H9 (cell line): ENCODE measurements at regions not wholly inside any gene's neighbourhood (a gene's known extent, or its start where the extent isn't known, plus 50 kb on each side); places are given as distances from the start of the nearest gene placed in this dataset.

Experiments
- DNase-seq: peaks from one replicate; pipeline ENCODE4 v3.0.0-alpha.2; 2017
- H2AFZ ChIP-seq: one replicate; pipeline ENCODE4 v1.6.1; 2013; ENCODE audit warnings: mild to moderate bottlenecking, low read length, control low read depth, moderate library complexity
- H2AK5ac ChIP-seq: 2 replicates; pipeline ENCODE4 v1.6.1; 2013; ENCODE audit warnings: low read length, control low read depth, mixed read lengths; ENCODE audit not compliant: insufficient read length
- H2BK120ac ChIP-seq: one replicate; pipeline ENCODE4 v1.6.1; 2013; ENCODE audit warnings: low read depth, mild to moderate bottlenecking, low read length, control low read depth, inconsistent platforms; ENCODE audit not compliant: poor library complexity, severe bottlenecking
- H2BK12ac ChIP-seq: 2 replicates; pipeline ENCODE4 v1.6.1; 2013; ENCODE audit warnings: low read length, control low read depth, mixed read lengths, low read depth; ENCODE audit not compliant: insufficient read length
- H2BK15ac ChIP-seq: 2 replicates; pipeline ENCODE4 v1.6.1; 2013; ENCODE audit warnings: low read depth, low read length, control low read depth
- H2BK20ac ChIP-seq: one replicate; pipeline ENCODE4 v1.6.1; 2013; ENCODE audit warnings: low read depth, mild to moderate bottlenecking, low read length, control low read depth, inconsistent platforms; ENCODE audit not compliant: poor library complexity, severe bottlenecking
- H2BK5ac ChIP-seq: 2 replicates; pipeline ENCODE4 v1.6.1; 2013; ENCODE audit warnings: low read length, control low read depth, mixed read lengths; ENCODE audit not compliant: insufficient read length
- H3K14ac ChIP-seq: 2 replicates; pipeline ENCODE4 v1.6.1; 2013; ENCODE audit warnings: low read length, control low read depth; ENCODE audit not compliant: insufficient read depth
- H3K18ac ChIP-seq: 2 replicates; pipeline ENCODE4 v1.6.1; 2013; ENCODE audit warnings: low read depth, mild to moderate bottlenecking, mixed read lengths, low read length, control low read depth; ENCODE audit not compliant: insufficient read length
- H3K23ac ChIP-seq: 2 replicates; pipeline ENCODE4 v1.6.1; 2013; ENCODE audit warnings: low read length, control low read depth, mixed read lengths, low read depth; ENCODE audit not compliant: insufficient read length
- H3K23me2 ChIP-seq: 2 replicates; pipeline ENCODE4 v1.6.1; 2013; ENCODE audit warnings: low read depth, mild to moderate bottlenecking, mixed read lengths, low read length, control low read depth; ENCODE audit not compliant: insufficient read length, poor library complexity, severe bottlenecking
- H3K27ac ChIP-seq: 2 replicates; pipeline ENCODE4 v1.5.1; 2013; ENCODE audit warnings: low read length, control low read depth, mixed read lengths, low read depth; ENCODE audit not compliant: insufficient read length
- H3K27me3 ChIP-seq: 2 replicates; pipeline ENCODE4 v1.6.1; 2013; ENCODE audit warnings: low read length, control low read depth, inconsistent platforms; ENCODE audit not compliant: insufficient read depth
- H3K4ac ChIP-seq: 2 replicates; pipeline ENCODE4 v1.6.1; 2013; ENCODE audit warnings: low read depth, mild to moderate bottlenecking, control low read depth, inconsistent platforms, low read length, moderate library complexity
- H3K4me1 ChIP-seq: 2 replicates; pipeline ENCODE4 v1.6.1; 2013; ENCODE audit warnings: low read length, control low read depth, inconsistent platforms; ENCODE audit not compliant: insufficient read depth
- H3K4me2 ChIP-seq: 2 replicates; pipeline ENCODE4 v1.6.1; 2013; ENCODE audit warnings: low read length, control low read depth, mixed read lengths; ENCODE audit not compliant: insufficient read length, insufficient read depth
- H3K56ac ChIP-seq: 2 replicates; pipeline ENCODE4 v1.6.1; 2013; ENCODE audit warnings: low read depth, mild to moderate bottlenecking, mixed read lengths, low read length, control low read depth; ENCODE audit not compliant: insufficient read length
- H3K79me1 ChIP-seq: 2 replicates; pipeline ENCODE4 v1.6.1; 2013; ENCODE audit warnings: low read depth, mild to moderate bottlenecking, moderate library complexity, low read length, control low read depth, inconsistent platforms; ENCODE audit not compliant: insufficient read depth, poor library complexity, severe bottlenecking
- H3K79me2 ChIP-seq: 2 replicates; pipeline ENCODE4 v1.6.1; 2013; ENCODE audit warnings: low read length, control low read depth, inconsistent platforms; ENCODE audit not compliant: insufficient read depth
- H3K9ac ChIP-seq: 2 replicates; pipeline ENCODE4 v1.6.1; 2013; ENCODE audit warnings: low read length, control low read depth, mixed read lengths; ENCODE audit not compliant: insufficient read length; ENCODE audit errors: extremely low read depth
- H3K9me3 ChIP-seq: one replicate; pipeline ENCODE4 v1.6.1; 2013; ENCODE audit warnings: low read depth, low read length, inconsistent platforms; ENCODE audit not compliant: control insufficient read depth
- H3T11ph ChIP-seq: one replicate; pipeline ENCODE4 v1.6.1; 2013; ENCODE audit warnings: mild to moderate bottlenecking, low read length, control low read depth, inconsistent platforms
- H4K20me1 ChIP-seq: one replicate; pipeline ENCODE4 v1.6.1; 2013; ENCODE audit not compliant: control insufficient read depth, insufficient read length, insufficient read depth
- H4K5ac ChIP-seq: 2 replicates; pipeline ENCODE4 v1.6.1; 2013; ENCODE audit warnings: low read depth, mild to moderate bottlenecking, mixed read lengths, low read length, control low read depth; ENCODE audit not compliant: insufficient read length
- H4K8ac ChIP-seq: replicated peaks from 2 replicates; pipeline ENCODE4 v1.6.1; 2013; ENCODE audit warnings: low read length, control low read depth, mixed read lengths, low read depth; ENCODE audit not compliant: insufficient read length
- H4K91ac ChIP-seq: 2 replicates; pipeline ENCODE4 v1.6.1; 2013; ENCODE audit warnings: low read depth, mild to moderate bottlenecking, moderate library complexity, mixed read lengths, low read length, control low read depth; ENCODE audit not compliant: insufficient read length
- H3K27ac Mint-ChIP-seq, 3 experiments: 2 replicates in 2 of 3; 3 replicates in 1 of 3; pipeline ENCODE4 v1.8.0; 2020 to 2021; ENCODE audit warnings: mixed read lengths in 3 of 3, mild to moderate bottlenecking in 1 of 3, moderate library complexity in 1 of 3
- H3K27me3 Mint-ChIP-seq: 2 replicates; pipeline ENCODE4 v1.8.0; 2021; ENCODE audit warnings: low read depth, mild to moderate bottlenecking, moderate library complexity, mixed read lengths
- H3K36me3 Mint-ChIP-seq, 3 experiments: 2 replicates in 2 of 3; 3 replicates in 1 of 3; pipeline ENCODE4 v1.8.0; 2020 to 2021; ENCODE audit warnings: low read depth in 3 of 3, mixed read lengths in 3 of 3; ENCODE audit not compliant: insufficient read depth in 1 of 3
- H3K4me1 Mint-ChIP-seq, 2 experiments: 2 replicates each; pipeline ENCODE4 v1.8.0; 2020; ENCODE audit warnings: mixed read lengths in 2 of 2
- H3K4me3 Mint-ChIP-seq, 2 experiments: 2 replicates in 1 of 2; 3 replicates in 1 of 2; pipeline ENCODE4 v1.8.0; 2020 to 2021; ENCODE audit warnings: mild to moderate bottlenecking in 2 of 2, mixed read lengths in 2 of 2, moderate library complexity in 1 of 2
- H3K9me3 Mint-ChIP-seq, 2 experiments: 2 replicates in 1 of 2; 3 replicates in 1 of 2; pipeline ENCODE4 v1.8.0; 2020; ENCODE audit warnings: mild to moderate bottlenecking in 2 of 2, mixed read lengths in 2 of 2, moderate library complexity in 1 of 2
- CTCF ChIP-seq: fragments of 200-600 bp; sonication (generic); conservative IDR thresholded peaks from 3 replicates; pipeline ENCODE4 v1.8.0; 2021; ENCODE audit warnings: antibody characterized with exemption, mild to moderate bottlenecking

GRCh38 chr14:82362452-82362851, 828.8 kb upstream of the SEL1L start:
- no peaks in the 10 kb centered on the region for H3K36me3 Mint-ChIP-seq
- no peak for DNase-seq
- Histone ChIP-seq H2BK120ac (no peak overlapping the region), H3K18ac (no peak overlapping the region), H4K8ac (no peak overlapping the region), H2BK15ac (no peak overlapping the region), H2BK12ac (no peak overlapping the region), H3K4me1 (no peaks in the 10 kb centered on the region), H4K91ac (no peak overlapping the region), H3K4me2 (no peak overlapping the region), H3K23ac (no peak overlapping the region), H3K79me2 (no peaks in the 10 kb centered on the region), H3K79me1 (no peaks in the 10 kb centered on the region), H3T11ph (no peak overlapping the region), H3K9me3 (no peaks in the 10 kb centered on the region), H2BK5ac (no peak overlapping the region), H2AFZ (no peak overlapping the region), H3K56ac (no peak overlapping the region), H3K14ac (no peak overlapping the region), H3K4ac (no peak overlapping the region), H3K27ac (no peak overlapping the region), H4K5ac (no peak overlapping the region), H2BK20ac (no peak overlapping the region), H2AK5ac (no peak overlapping the region), H3K9ac (no peak overlapping the region), H4K20me1 (no peaks in the 10 kb centered on the region), H3K23me2 (no peaks in the 10 kb centered on the region), H3K27me3 (no peaks in the 10 kb centered on the region)
- no peak overlapping the region for H3K4me3 Mint-ChIP-seq
- H3K27me3 Mint-ChIP-seq, result no peaks in the 10 kb centered on the region
- no peaks in the 10 kb centered on the region for H3K4me1 Mint-ChIP-seq
- no peaks in the 10 kb centered on the region; a peak in 1 of 5 replicates for H3K9me3 Mint-ChIP-seq
- H3K27ac Mint-ChIP-seq, result no peak overlapping the region
- no peak for TF ChIP-seq CTCF
